Ishikawa (cell line): ENCODE measurements at regions not wholly inside any gene's neighbourhood (a gene's known extent, or its start where the extent isn't known, plus 50 kb on each side); places are given as distances from the start of the nearest gene placed in this dataset.

ENCODE experiments used
- CEBPB ChIP-seq: IDR thresholded peaks from 2 replicates; pipeline ENCODE4 v1.6.1; 2012
- CREB1 ChIP-seq: IDR thresholded peaks from 2 replicates; pipeline ENCODE4 v1.6.1; 2012; ENCODE audit warnings: low read depth
- EGR1 ChIP-seq: IDR thresholded peaks from 2 replicates; pipeline ENCODE4 v1.6.1; 2012
- EP300 ChIP-seq: IDR thresholded peaks from 2 replicates; pipeline ENCODE4 v1.6.1; 2012; ENCODE audit warnings: borderline replicate concordance
- FOXM1 ChIP-seq: IDR thresholded peaks from 2 replicates; pipeline ENCODE4 v1.6.1; 2012; ENCODE audit warnings: low read depth, borderline replicate concordance
- NFIC ChIP-seq: IDR thresholded peaks from 2 replicates; pipeline ENCODE4 v1.6.1; 2012
- RAD21 ChIP-seq: IDR thresholded peaks from 2 replicates; pipeline ENCODE4 v1.6.1; 2012; ENCODE audit warnings: low read depth
- REST ChIP-seq: IDR thresholded peaks from 2 replicates; pipeline ENCODE4 v1.6.1; 2012; ENCODE audit warnings: low read depth, mild to moderate bottlenecking
- TAF1 ChIP-seq: IDR thresholded peaks from 2 replicates; pipeline ENCODE4 v1.6.1; 2012; ENCODE audit warnings: low read depth, mild to moderate bottlenecking
- TCF12 ChIP-seq: IDR thresholded peaks from 2 replicates; pipeline ENCODE4 v1.6.1; 2012; ENCODE audit warnings: low read depth
- TEAD4 ChIP-seq: IDR thresholded peaks from 2 replicates; pipeline ENCODE4 v1.6.1; 2012
- YY1 ChIP-seq: IDR thresholded peaks from 2 replicates; pipeline ENCODE4 v1.6.1; 2012; ENCODE audit warnings: low read depth
- ZBTB7A ChIP-seq: IDR thresholded peaks from 2 replicates; pipeline ENCODE4 v1.6.1; 2012; ENCODE audit warnings: low read depth
- TF ChIP-seq, protein P1 (sequence below): IDR thresholded peaks from 2 replicates; pipeline ENCODE4 v1.6.1; 2012

DNA sequence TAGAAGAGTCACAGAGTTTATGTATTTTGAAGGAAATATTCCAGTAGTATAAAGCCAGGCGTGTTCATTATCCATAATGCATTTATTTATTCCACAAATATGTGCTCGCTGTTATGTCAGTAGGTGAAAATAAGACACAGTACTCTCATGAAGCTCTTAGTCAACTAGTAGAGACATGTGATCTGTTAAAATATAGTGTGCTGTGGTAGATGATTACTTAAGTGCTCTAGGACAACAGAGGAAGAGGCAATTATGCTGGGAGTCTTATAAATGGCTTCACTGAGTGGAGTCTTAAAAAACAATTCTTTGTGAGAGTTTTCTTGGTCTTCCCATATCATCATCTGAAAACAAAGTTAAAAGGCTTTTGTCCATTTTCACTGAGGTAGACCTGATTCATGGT, 457.3 kb downstream of the XIRP2 start:
- TF ChIP-seq TAF1 (no peak), NFIC (no peak), YY1 (no peak), TEAD4 (no peak), CREB1 (no peak), EGR1 (no peak), EP300 (no peak), TCF12 (no peak), ZBTB7A (no peak), RAD21 (no peak), FOXM1 (no peak), CEBPB (no peak), REST (no peak)
- TF ChIP-seq, protein P1, sequence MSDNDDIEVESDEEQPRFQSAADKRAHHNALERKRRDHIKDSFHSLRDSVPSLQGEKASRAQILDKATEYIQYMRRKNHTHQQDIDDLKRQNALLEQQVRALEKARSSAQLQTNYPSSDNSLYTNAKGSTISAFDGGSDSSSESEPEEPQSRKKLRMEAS = no peak
